IMR-90 (cell line): ENCODE measurements at regions not wholly inside any gene's neighbourhood (a gene's known extent, or its start where the extent isn't known, plus 50 kb on each side); places are given as distances from the start of the nearest gene placed in this dataset.

Source experiments
- ATAC-seq: fragments of 200-7000 bp; cut with Tn5 transposase; 2 replicates; pipeline ENCODE4 v1.9.1; 2020; ENCODE audit warnings: low read depth, mild to moderate bottlenecking, moderate library complexity
- BruUV-seq: library from RNA; stranded (reverse); fragments of 400-500 nt; replicated peaks from 2 replicates; lab custom pipeline; 2021; lab: Mats Ljungman, UMichigan
- CTCF ChIA-PET: fragments of 300-600 bp; formaldehyde crosslinking; extraction: SDS; loops from one replicate; lab custom pipeline; 2021; ENCODE audit warnings: antibody characterized with exemption; lab: Yijun Ruan, JAX
- POLR2A ChIA-PET: fragments of 300-600 bp; sonication (Branson Sonifier 250); formaldehyde crosslinking; loops from one replicate; lab custom pipeline; 2022; ENCODE audit warnings: antibody characterized with exemption; ENCODE audit not compliant: unreplicated experiment; lab: Charles Lee
- DNase-seq: peaks from one replicate; pipeline ENCODE4 v3.0.0; 2013
- H2AFZ ChIP-seq: replicated peaks from 2 replicates; pipeline ENCODE3; 2013; ENCODE audit warnings: low read length, mild to moderate bottlenecking; ENCODE audit not compliant: poor library complexity
- H2AK5ac ChIP-seq: 2 replicates; pipeline ENCODE4 v1.6.1; 2013; ENCODE audit warnings: low read depth, low read length, inconsistent platforms
- H2AK9ac ChIP-seq: replicated peaks from 2 replicates; pipeline ENCODE3; 2013; ENCODE audit warnings: mild to moderate bottlenecking, low read depth, low read length, moderate library complexity; ENCODE audit not compliant: poor library complexity
- H2BK120ac ChIP-seq: 2 replicates; pipeline ENCODE4 v1.6.1; 2013; ENCODE audit warnings: low read depth, low read length, inconsistent platforms
- H2BK15ac ChIP-seq: 3 replicates; pipeline ENCODE4 v1.6.1; 2013; ENCODE audit warnings: low read depth, low read length, inconsistent platforms
- H2BK20ac ChIP-seq: 2 replicates; pipeline ENCODE4 v1.6.1; 2013; ENCODE audit warnings: low read depth, mild to moderate bottlenecking, inconsistent platforms, low read length, moderate library complexity
- H2BK5ac ChIP-seq: 2 replicates; pipeline ENCODE4 v1.6.1; 2013; ENCODE audit warnings: mild to moderate bottlenecking, low read depth, low read length, inconsistent platforms; ENCODE audit not compliant: poor library complexity, severe bottlenecking
- H3K14ac ChIP-seq: replicated peaks from 2 replicates; pipeline ENCODE4 v1.6.1; 2013; ENCODE audit warnings: low read depth, low read length, inconsistent platforms
- H3K18ac ChIP-seq: 2 replicates; pipeline ENCODE4 v1.6.1; 2013; ENCODE audit warnings: low read depth, low read length, control low read depth
- H3K23ac ChIP-seq: 2 replicates; pipeline ENCODE4 v1.6.1; 2013; ENCODE audit warnings: low read depth, low read length, inconsistent platforms
- H3K27ac ChIP-seq: 2 replicates; pipeline ENCODE4 v1.5.1; 2013; ENCODE audit warnings: mild to moderate bottlenecking, control low read depth, low read length; ENCODE audit not compliant: insufficient read depth
- H3K27me3 ChIP-seq: 2 replicates; pipeline ENCODE4 v1.6.1; 2013; ENCODE audit warnings: low read length; ENCODE audit not compliant: control insufficient read depth, insufficient read depth
- H3K36me3 ChIP-seq: 2 replicates; pipeline ENCODE4 v1.6.1; 2013; ENCODE audit warnings: low read length, mixed read lengths; ENCODE audit not compliant: control insufficient read depth, insufficient read depth
- H3K4ac ChIP-seq: 2 replicates; pipeline ENCODE4 v1.6.1; 2013; ENCODE audit warnings: low read depth, low read length, inconsistent platforms
- H3K4me1 ChIP-seq: 2 replicates; pipeline ENCODE4 v1.6.1; 2013; ENCODE audit warnings: low read length, mixed read lengths; ENCODE audit not compliant: control insufficient read depth, insufficient read depth
- H3K4me2 ChIP-seq: 2 replicates; pipeline ENCODE4 v1.6.1; 2013; ENCODE audit warnings: low read depth, mild to moderate bottlenecking, control low read depth, low read length, moderate library complexity
- H3K4me3 ChIP-seq: 2 replicates; pipeline ENCODE4 v1.5.1; 2013; ENCODE audit warnings: low read depth, mild to moderate bottlenecking, control low read depth, low read length, moderate library complexity; ENCODE audit not compliant: insufficient read depth
- H3K56ac ChIP-seq: 2 replicates; pipeline ENCODE4 v1.6.1; 2013; ENCODE audit warnings: low read length, inconsistent platforms; ENCODE audit not compliant: insufficient read depth; ENCODE audit errors: extremely low read depth
- H3K79me1 ChIP-seq, 2 experiments: 2 replicates each; pipeline ENCODE4 v1.6.1; 2013; ENCODE audit warnings: low read length in 2 of 2, inconsistent platforms in 1 of 2, low read depth in 1 of 2
- H3K9ac ChIP-seq: 2 replicates; pipeline ENCODE4 v1.6.1; 2013; ENCODE audit warnings: low read depth, low read length, control low read depth
- H3K9me1 ChIP-seq: 2 replicates; pipeline ENCODE4 v1.6.1; 2013; ENCODE audit warnings: low read length, inconsistent platforms; ENCODE audit not compliant: insufficient read depth
- H3K9me3 ChIP-seq: 2 replicates; pipeline ENCODE4 v1.6.1; 2013; ENCODE audit warnings: low read length; ENCODE audit not compliant: control insufficient read depth, insufficient read depth
- H4K20me1 ChIP-seq: 2 replicates; pipeline ENCODE4 v1.6.1; 2013; ENCODE audit warnings: low read length, inconsistent platforms; ENCODE audit not compliant: insufficient read depth
- H4K5ac ChIP-seq: 2 replicates; pipeline ENCODE4 v1.6.1; 2013; ENCODE audit warnings: mild to moderate bottlenecking, low read depth, low read length, control low read depth
- H4K8ac ChIP-seq, 2 experiments: 2 replicates each; pipeline ENCODE4 v1.6.1; 2013; ENCODE audit warnings: low read depth in 2 of 2, low read length in 2 of 2, control low read depth in 1 of 2, inconsistent platforms in 1 of 2
- H4K91ac ChIP-seq: 2 replicates; pipeline ENCODE4 v1.6.1; 2013; ENCODE audit warnings: low read depth, low read length, inconsistent platforms; ENCODE audit not compliant: insufficient read depth
- BHLHE40 ChIP-seq: fragments of 150-350 bp; IDR thresholded peaks from 2 replicates; pipeline ENCODE4 v1.6.1; 2016; ENCODE audit warnings: mild to moderate bottlenecking, low read depth, low read length
- CEBPB ChIP-seq: IDR thresholded peaks from 2 replicates; pipeline ENCODE4 v1.6.1; 2012; ENCODE audit warnings: low read depth, low read length, improper control_type of control experiment
- CHD1 ChIP-seq: IDR thresholded peaks from 2 replicates; pipeline ENCODE4 v1.6.1; 2012; ENCODE audit warnings: low read depth, low read length, improper control_type of control experiment
- FOS ChIP-seq: fragments of 150-350 bp; IDR thresholded peaks from 2 replicates; pipeline ENCODE4 v1.6.1; 2016; ENCODE audit warnings: low read depth, low read length
- MAFK ChIP-seq: IDR thresholded peaks from 2 replicates; pipeline ENCODE4 v1.6.1; 2012; ENCODE audit warnings: low read depth, low read length, improper control_type of control experiment
- MAZ ChIP-seq: IDR thresholded peaks from 2 replicates; pipeline ENCODE4 v1.6.1; 2012; ENCODE audit warnings: low read depth, mild to moderate bottlenecking, low read length, improper control_type of control experiment, moderate library complexity, borderline replicate concordance
- MXI1 ChIP-seq: IDR thresholded peaks from 2 replicates; pipeline ENCODE4 v1.6.1; 2012; ENCODE audit warnings: low read depth, mild to moderate bottlenecking, low read length, moderate library complexity, borderline replicate concordance
- NFE2L2 ChIP-seq: fragments of 150-350 bp; IDR thresholded peaks from 2 replicates; pipeline ENCODE4 v1.6.1; 2016; ENCODE audit warnings: low read depth, mild to moderate bottlenecking, low read length
- POLR2A ChIP-seq: IDR thresholded peaks from 2 replicates; pipeline ENCODE4 v1.6.1; 2012; ENCODE audit warnings: mild to moderate bottlenecking, low read depth, low read length
- RCOR1 ChIP-seq: IDR thresholded peaks from 2 replicates; pipeline ENCODE4 v1.6.1; 2012; ENCODE audit warnings: mild to moderate bottlenecking, low read length, improper control_type of control experiment; ENCODE audit not compliant: insufficient replicate concordance
- RFX5 ChIP-seq: IDR thresholded peaks from 2 replicates; pipeline ENCODE4 v1.8.0; 2012; ENCODE audit warnings: low read depth, mild to moderate bottlenecking, low read length, moderate library complexity
- SMC3 ChIP-seq: fragments of 150-350 bp; IDR thresholded peaks from 2 replicates; pipeline ENCODE4 v1.6.1; 2016; ENCODE audit warnings: low read depth, mild to moderate bottlenecking, antibody characterized with exemption, low read length, moderate library complexity
- dilution Hi-C: fragments of 300-500 bp; cut with HindIII; formaldehyde crosslinking; loops from one replicate; pipeline ENCODE4 v1.14.3; 2018; ENCODE audit warnings: low sequenced_read_pairs; ENCODE audit not compliant: unreplicated experiment
- in situ Hi-C: fragments of 300-500 bp; cut with MboI; formaldehyde crosslinking; loops from 3 replicates; pipeline ENCODE4 v1.14.3; 2019; ENCODE audit warnings: low sequenced_read_pairs, inconsistent platforms, mixed read lengths
- intact Hi-C: fragments of 100-400 bp; cut with micrococcal nuclease; formaldehyde crosslinking; loops from 2 replicates; pipeline ENCODE4 v1.10.0; 2022
- TF ChIP-seq, protein P1 (sequence below): conservative IDR thresholded peaks from 2 replicates; pipeline ENCODE4 v1.5.1; 2012; ENCODE audit warnings: mild to moderate bottlenecking, low read depth, low read length, improper control_type of control experiment
- TF ChIP-seq, protein P2 (sequence below): fragments of 150-350 bp; IDR thresholded peaks from 2 replicates; pipeline ENCODE4 v1.6.1; 2016; ENCODE audit warnings: low read depth, mild to moderate bottlenecking, low read length, moderate library complexity, borderline replicate concordance

DNA sequence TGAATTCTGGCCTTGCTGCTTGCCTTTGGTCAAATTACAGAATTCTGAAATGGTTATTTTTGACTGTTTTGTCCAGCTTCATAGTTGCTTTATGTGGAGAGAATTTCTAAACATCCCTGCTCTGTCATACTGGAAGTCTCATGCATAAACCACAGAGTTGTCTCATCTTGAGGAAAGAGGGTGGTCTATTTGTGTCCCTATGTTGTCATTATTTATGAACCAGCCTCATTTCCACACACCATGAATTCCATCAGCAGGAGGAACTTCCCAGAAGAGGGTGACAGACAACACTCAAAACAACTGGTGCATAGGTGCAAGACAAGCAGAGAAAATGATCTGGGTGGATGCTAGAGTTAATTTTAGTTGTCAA, 525.8 kb upstream of the GOT2 start:
- Histone ChIP-seq H3K27me3 (no peaks in the 10 kb centered on the region), H3K36me3 (no peaks in the 10 kb centered on the region), H3K4me1 (no peaks in the 10 kb centered on the region), H4K5ac (no peak overlapping the region), H3K4ac (no peak overlapping the region), H3K9me1 (no peaks in the 10 kb centered on the region), H2AK5ac (no peak overlapping the region), H3K56ac (no peak overlapping the region), H3K9ac (no peak overlapping the region), H3K79me1 (no peaks in the 10 kb centered on the region), H3K18ac (no peak overlapping the region), H4K20me1 (no peaks in the 10 kb centered on the region), H2AK9ac (no peak overlapping the region), H2BK15ac (no peak overlapping the region), H3K27ac (no peak overlapping the region), H3K9me3 (no peaks in the 10 kb centered on the region), H2AFZ (no peak overlapping the region), H2BK5ac (no peak overlapping the region), H4K8ac (no peak overlapping the region), H4K91ac (no peak overlapping the region), H3K23ac (no peak overlapping the region), H3K4me3 (no peak overlapping the region), H2BK20ac (no peak overlapping the region), H2BK120ac (no peak overlapping the region), H3K4me2 (no peak overlapping the region), H3K14ac (no peak overlapping the region)
- in situ Hi-C loops = no loop called here
- no TSS peak for BruUV-seq
- CTCF ChIA-PET = no interaction called here
- POLR2A ChIA-PET = no interaction called here
- TF ChIP-seq FOS (no peak), SMC3 (no peak), CHD1 (no peak), RFX5 (no peak), RCOR1 (no peak), MAFK (no peak), MXI1 (no peak), BHLHE40 (no peak), MAZ (no peak), POLR2A (no peak), CEBPB (no peak), NFE2L2 (no peak)
- TF ChIP-seq, protein P1, sequence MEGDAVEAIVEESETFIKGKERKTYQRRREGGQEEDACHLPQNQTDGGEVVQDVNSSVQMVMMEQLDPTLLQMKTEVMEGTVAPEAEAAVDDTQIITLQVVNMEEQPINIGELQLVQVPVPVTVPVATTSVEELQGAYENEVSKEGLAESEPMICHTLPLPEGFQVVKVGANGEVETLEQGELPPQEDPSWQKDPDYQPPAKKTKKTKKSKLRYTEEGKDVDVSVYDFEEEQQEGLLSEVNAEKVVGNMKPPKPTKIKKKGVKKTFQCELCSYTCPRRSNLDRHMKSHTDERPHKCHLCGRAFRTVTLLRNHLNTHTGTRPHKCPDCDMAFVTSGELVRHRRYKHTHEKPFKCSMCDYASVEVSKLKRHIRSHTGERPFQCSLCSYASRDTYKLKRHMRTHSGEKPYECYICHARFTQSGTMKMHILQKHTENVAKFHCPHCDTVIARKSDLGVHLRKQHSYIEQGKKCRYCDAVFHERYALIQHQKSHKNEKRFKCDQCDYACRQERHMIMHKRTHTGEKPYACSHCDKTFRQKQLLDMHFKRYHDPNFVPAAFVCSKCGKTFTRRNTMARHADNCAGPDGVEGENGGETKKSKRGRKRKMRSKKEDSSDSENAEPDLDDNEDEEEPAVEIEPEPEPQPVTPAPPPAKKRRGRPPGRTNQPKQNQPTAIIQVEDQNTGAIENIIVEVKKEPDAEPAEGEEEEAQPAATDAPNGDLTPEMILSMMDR = no peak
- TF ChIP-seq, protein P2, sequence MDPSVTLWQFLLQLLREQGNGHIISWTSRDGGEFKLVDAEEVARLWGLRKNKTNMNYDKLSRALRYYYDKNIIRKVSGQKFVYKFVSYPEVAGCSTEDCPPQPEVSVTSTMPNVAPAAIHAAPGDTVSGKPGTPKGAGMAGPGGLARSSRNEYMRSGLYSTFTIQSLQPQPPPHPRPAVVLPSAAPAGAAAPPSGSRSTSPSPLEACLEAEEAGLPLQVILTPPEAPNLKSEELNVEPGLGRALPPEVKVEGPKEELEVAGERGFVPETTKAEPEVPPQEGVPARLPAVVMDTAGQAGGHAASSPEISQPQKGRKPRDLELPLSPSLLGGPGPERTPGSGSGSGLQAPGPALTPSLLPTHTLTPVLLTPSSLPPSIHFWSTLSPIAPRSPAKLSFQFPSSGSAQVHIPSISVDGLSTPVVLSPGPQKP = no peak
- ATAC-seq (no peak), DNase-seq (no peak)
- dilution Hi-C loops = no loop called here
- intact Hi-C loops = no loop called here
